CD4-positive, alpha-beta memory T cell (primary cell): ENCODE measurements at regions not wholly inside any gene's neighbourhood (a gene's known extent, or its start where the extent isn't known, plus 50 kb on each side); places are given as distances from the start of the nearest gene placed in this dataset.

Experiments
- CTCF ChIA-PET: fragments of 350-600 bp; sonication (Branson Sonifier 250); formaldehyde crosslinking; loops from one replicate; lab custom pipeline; 2021; ENCODE audit warnings: inconsistent platforms; ENCODE audit not compliant: partially characterized antibody; lab: Charles Lee
- POLR2A ChIA-PET: fragments of 350-600 bp; sonication (Branson Sonifier 250); formaldehyde crosslinking; loops from one replicate; lab custom pipeline; 2021; ENCODE audit not compliant: partially characterized antibody; lab: Charles Lee
- DNase-seq, 5 donors: peaks; one replicate each; pipeline versions ENCODE4 v3.0.0 to v3.0.0-alpha.2; 2020 to 2022; ENCODE audit warnings: mixed read lengths in 1 of 5
- H3K27ac ChIP-seq: one replicate; pipeline ENCODE4 v1.7.0; 2013; ENCODE audit warnings: low read depth, low read length
- H3K27me3 ChIP-seq: 2 replicates; pipeline ENCODE4 v1.7.0; 2013; ENCODE audit warnings: mild to moderate bottlenecking, low read length, moderate library complexity; ENCODE audit not compliant: insufficient read depth
- H3K36me3 ChIP-seq: 2 replicates; pipeline ENCODE4 v1.7.0; 2013; ENCODE audit warnings: mild to moderate bottlenecking, low read length, moderate library complexity; ENCODE audit not compliant: insufficient read depth
- H3K4me1 ChIP-seq: 2 replicates; pipeline ENCODE4 v1.7.0; 2013; ENCODE audit warnings: mild to moderate bottlenecking, low read length, moderate library complexity; ENCODE audit not compliant: insufficient read depth
- H3K4me3 ChIP-seq, 2 donors: one replicate each; pipeline ENCODE4 v1.7.0; 2013; ENCODE audit warnings: low read length in 2 of 2, mild to moderate bottlenecking in 1 of 2
- H3K9me3 ChIP-seq, 2 donors: one replicate each; pipeline ENCODE4 v1.7.0; 2013; ENCODE audit warnings: low read length in 2 of 2, control low read depth in 1 of 2; ENCODE audit not compliant: control insufficient read depth in 1 of 2
- H3K27ac Mint-ChIP-seq, 7 donors: one replicate each; pipeline ENCODE4 v1.8.0; 2020 to 2021; ENCODE audit warnings: mixed read lengths in 7 of 7, mild to moderate bottlenecking in 6 of 7, inconsistent platforms in 3 of 7, moderate library complexity in 3 of 7
- H3K27me3 Mint-ChIP-seq, 2 donors: one replicate each; pipeline ENCODE4 v1.8.0; 2020 to 2021; ENCODE audit warnings: mixed read lengths in 2 of 2
- H3K36me3 Mint-ChIP-seq, 2 donors: one replicate each; pipeline ENCODE4 v1.8.0; 2020 to 2021; ENCODE audit warnings: mixed read lengths in 2 of 2, inconsistent platforms in 1 of 2, mild to moderate bottlenecking in 1 of 2
- H3K4me1 Mint-ChIP-seq, 4 donors: one replicate each; pipeline ENCODE4 v1.8.0; 2020 to 2021; ENCODE audit warnings: mixed read lengths in 4 of 4, mild to moderate bottlenecking in 1 of 4
- H3K4me3 Mint-ChIP-seq, 8 donors: one replicate each; pipeline ENCODE4 v1.8.0; 2020 to 2021; ENCODE audit warnings: mixed read lengths in 8 of 8, mild to moderate bottlenecking in 7 of 8, moderate library complexity in 6 of 8, inconsistent platforms in 3 of 8
- H3K9me3 Mint-ChIP-seq, 8 donors: one replicate each; pipeline ENCODE4 v1.8.0; 2020 to 2021; ENCODE audit warnings: mixed read lengths in 8 of 8, mild to moderate bottlenecking in 5 of 8, inconsistent platforms in 3 of 8, moderate library complexity in 1 of 8
- intact Hi-C: fragments of 100-400 bp; cut with micrococcal nuclease; formaldehyde crosslinking; loops from one replicate; pipeline ENCODE4 v1.15.1; 2023

DNA sequence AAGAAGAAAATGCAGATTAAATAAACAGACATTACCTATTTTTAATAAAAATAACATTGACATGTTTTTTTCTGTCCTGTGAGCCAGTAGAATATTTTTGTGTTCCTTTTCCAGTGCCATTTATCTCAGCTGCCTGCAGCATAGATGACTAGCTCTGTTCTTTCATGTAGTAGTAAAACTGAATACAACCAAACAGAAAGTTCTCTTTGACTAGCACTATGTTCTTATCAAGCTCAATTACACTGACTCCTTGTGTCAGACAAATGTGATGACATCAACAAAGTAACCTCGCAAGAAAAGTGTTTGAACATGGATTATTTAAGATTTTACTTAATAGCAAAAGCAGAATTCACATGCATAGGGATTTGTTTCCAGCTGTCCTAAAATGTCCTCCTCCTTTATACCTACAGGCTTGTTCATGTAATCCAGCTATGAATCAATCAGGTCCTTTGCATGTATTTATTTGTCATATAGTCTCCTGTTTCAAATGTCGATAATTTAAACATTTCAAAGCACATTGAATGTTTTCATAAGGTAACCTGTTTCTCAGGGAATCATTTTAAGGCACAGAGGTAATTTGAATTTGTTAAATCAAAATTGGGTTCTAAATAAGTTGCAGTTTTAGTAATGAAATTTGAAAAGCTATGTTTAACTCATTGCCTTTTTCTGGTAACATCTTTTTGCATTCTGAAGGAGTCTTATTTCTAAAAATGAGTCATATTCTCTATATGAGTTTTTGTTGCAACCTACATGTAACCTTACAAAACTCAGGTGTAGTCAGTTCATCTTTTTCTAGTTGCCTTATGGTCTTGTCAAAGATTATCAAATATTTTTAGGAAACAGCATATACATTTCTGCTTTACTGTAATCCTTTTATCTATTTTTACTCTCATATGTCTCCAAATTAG, 215.3 kb upstream of the GULP1 start:
- POLR2A ChIA-PET: no interaction called here
- H3K27ac Mint-ChIP-seq: no peak overlapping the region
- H3K4me1 Mint-ChIP-seq: no peaks in the 10 kb centered on the region
- no peaks in the 10 kb centered on the region for H3K4me1 ChIP-seq
- intact Hi-C loops: no loop called here
- H3K27me3 ChIP-seq: no peaks in the 10 kb centered on the region
- H3K27ac ChIP-seq: no peak overlapping the region
- no peaks in the 10 kb centered on the region for H3K36me3 Mint-ChIP-seq
- peaks cover 2 to 26% (median 13%) of the 10 kb centered on the region in 8 donors for H3K9me3 Mint-ChIP-seq
- H3K4me3 ChIP-seq: no peak overlapping the region
- H3K36me3 ChIP-seq: no peaks in the 10 kb centered on the region
- no peaks in the 10 kb centered on the region for H3K27me3 Mint-ChIP-seq
- DNase-seq: no peak
- CTCF ChIA-PET: no interaction called here
- H3K4me3 Mint-ChIP-seq: no peak overlapping the region
- no peaks in the 10 kb centered on the region for H3K9me3 ChIP-seq

DNA sequence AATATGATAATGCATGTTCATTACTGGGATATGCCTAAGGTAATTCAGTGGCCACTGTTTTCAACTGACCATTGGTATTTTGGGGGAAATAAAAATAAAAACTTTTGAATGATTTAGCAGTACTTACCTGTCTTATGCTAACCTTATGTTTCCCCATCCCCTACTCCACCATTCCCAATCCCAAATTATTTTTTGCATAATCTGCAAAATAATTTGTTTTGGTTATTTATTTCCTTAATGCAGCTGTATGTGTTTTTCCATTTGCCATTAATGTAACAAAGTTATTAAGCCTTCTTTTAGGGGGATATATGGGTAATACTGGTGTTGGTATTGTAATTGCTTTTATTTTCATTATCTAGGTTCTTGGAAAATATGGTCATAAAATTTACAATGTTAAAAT, 213.9 kb upstream of the GULP1 start:
- H3K27me3 Mint-ChIP-seq: no peaks in the 10 kb centered on the region
- H3K27ac ChIP-seq: no peak overlapping the region
- H3K4me1 Mint-ChIP-seq: no peaks in the 10 kb centered on the region
- H3K36me3 ChIP-seq: no peaks in the 10 kb centered on the region
- H3K27ac Mint-ChIP-seq: no peak overlapping the region
- no peaks in the 10 kb centered on the region for H3K36me3 Mint-ChIP-seq
- intact Hi-C loops: no loop called here
- H3K4me3 ChIP-seq: no peak overlapping the region
- no peak for DNase-seq
- ChIA-PET CTCF (no interaction called here), POLR2A (no interaction called here)
- no peaks in the 10 kb centered on the region for H3K9me3 ChIP-seq
- no peak overlapping the region for H3K4me3 Mint-ChIP-seq
- no peaks in the 10 kb centered on the region for H3K4me1 ChIP-seq
- peaks cover 0 to 18% (median 9%) of the 10 kb centered on the region in 8 donors for H3K9me3 Mint-ChIP-seq
- no peaks in the 10 kb centered on the region for H3K27me3 ChIP-seq

DNA sequence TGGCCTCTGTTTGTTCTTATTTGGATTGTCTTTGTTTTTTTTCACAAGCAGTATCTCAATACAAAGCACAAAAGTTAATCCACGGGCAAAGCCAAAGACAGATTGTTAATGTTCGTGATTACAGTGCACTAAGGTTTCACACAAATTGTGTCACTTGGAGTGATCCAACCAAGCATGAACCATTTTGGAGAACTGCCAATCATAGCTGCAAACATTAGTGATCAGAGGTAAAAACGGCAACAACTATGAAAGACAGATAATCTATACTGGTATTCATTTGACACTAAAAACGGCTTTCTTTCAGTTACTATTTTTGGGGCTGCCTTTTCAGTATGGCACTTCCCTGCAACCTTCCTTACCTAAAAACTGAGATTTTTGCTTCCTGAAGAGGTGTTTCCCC, 213.1 kb upstream of the GULP1 start:
- intact Hi-C loops: no loop called here
- CTCF ChIA-PET: no interaction called here

DNA sequence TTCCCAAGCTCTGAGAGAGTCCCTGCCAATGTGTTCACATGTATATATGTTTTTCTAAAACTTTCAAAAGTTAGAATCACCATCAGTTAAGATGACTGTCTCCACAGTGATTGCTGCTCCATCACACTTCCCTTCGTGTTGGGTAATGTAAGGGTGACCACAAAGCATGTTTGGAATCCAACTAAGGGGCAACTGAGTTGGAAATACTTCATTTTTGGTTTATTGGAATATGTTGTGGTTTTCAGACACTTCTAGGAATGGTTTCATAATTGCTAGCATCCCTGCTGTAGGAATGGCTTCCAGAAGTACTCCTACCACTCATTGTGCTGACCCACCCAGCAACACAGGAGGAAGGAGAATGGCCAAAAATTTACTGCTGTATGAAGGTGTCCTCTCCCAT, 212.5 kb upstream of the GULP1 start:
- no peaks in the 10 kb centered on the region for H3K9me3 ChIP-seq
- Mint-ChIP-seq H3K36me3 (no peaks in the 10 kb centered on the region), H3K9me3 (peaks cover 0 to 15% (median 4%) of the 10 kb centered on the region in 8 donors), H3K4me3 (no peak overlapping the region), H3K27me3 (no peaks in the 10 kb centered on the region), H3K27ac (no peak overlapping the region), H3K4me1 (no peaks in the 10 kb centered on the region)
- no peaks in the 10 kb centered on the region for H3K27me3 ChIP-seq
- ChIA-PET CTCF (no interaction called here), POLR2A (no interaction called here)
- no peaks in the 10 kb centered on the region for H3K4me1 ChIP-seq
- no peaks in the 10 kb centered on the region for H3K36me3 ChIP-seq
- H3K27ac ChIP-seq: no peak overlapping the region
- no peak for DNase-seq
- H3K4me3 ChIP-seq: no peak overlapping the region
- intact Hi-C loops: no loop called here

More for the DNA sequence above, 213.1 kb upstream of the GULP1 start:
- Mint-ChIP-seq H3K27me3 (no peaks in the 10 kb centered on the region), H3K27ac (no peak overlapping the region), H3K9me3 (peaks cover 0 to 16% (median 7%) of the 10 kb centered on the region in 8 donors), H3K36me3 (no peaks in the 10 kb centered on the region), H3K4me3 (no peak overlapping the region), H3K4me1 (no peaks in the 10 kb centered on the region)
- no peak for DNase-seq
- Histone ChIP-seq H3K27me3 (no peaks in the 10 kb centered on the region), H3K36me3 (no peaks in the 10 kb centered on the region), H3K4me1 (no peaks in the 10 kb centered on the region), H3K27ac (no peak overlapping the region), H3K4me3 (no peak overlapping the region), H3K9me3 (no peaks in the 10 kb centered on the region)
- POLR2A ChIA-PET: no interaction called here

DNA sequence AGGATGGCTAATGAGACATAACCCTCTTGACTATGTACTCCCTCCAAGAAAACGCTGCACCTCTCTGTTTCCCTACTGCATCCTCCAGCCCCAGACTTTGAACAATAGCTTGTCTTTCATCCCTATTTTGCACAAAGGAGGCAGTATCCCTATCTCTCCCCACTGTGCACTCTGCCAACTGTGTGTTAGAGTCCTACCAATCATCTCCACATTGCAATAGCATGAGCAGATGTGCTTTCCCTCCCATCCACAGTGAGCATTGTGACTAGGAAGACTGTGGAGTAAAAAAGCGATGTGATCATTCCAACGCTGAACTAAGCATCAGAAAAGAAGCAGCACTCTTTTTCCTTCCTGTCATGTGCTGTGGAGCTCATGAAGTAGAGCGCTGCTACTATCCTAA, 206.3 kb upstream of the GULP1 start:
- intact Hi-C loops: no loop called here
- Histone ChIP-seq H3K27ac (no peak overlapping the region), H3K27me3 (no peaks in the 10 kb centered on the region), H3K4me1 (no peaks in the 10 kb centered on the region), H3K4me3 (no peak overlapping the region), H3K36me3 (no peaks in the 10 kb centered on the region), H3K9me3 (peaks cover 0 to 5% of the 10 kb centered on the region in 2 donors)
- no peaks in the 10 kb centered on the region for H3K36me3 Mint-ChIP-seq
- peaks cover 0 to 9% (median under 1%) of the 10 kb centered on the region in 8 donors for H3K9me3 Mint-ChIP-seq
- no peak overlapping the region for H3K4me3 Mint-ChIP-seq
- no peaks in the 10 kb centered on the region for H3K27me3 Mint-ChIP-seq
- ChIA-PET POLR2A (no interaction called here), CTCF (no interaction called here)
- H3K27ac Mint-ChIP-seq: no peak overlapping the region
- no peaks in the 10 kb centered on the region for H3K4me1 Mint-ChIP-seq
- DNase-seq: no peak

DNA sequence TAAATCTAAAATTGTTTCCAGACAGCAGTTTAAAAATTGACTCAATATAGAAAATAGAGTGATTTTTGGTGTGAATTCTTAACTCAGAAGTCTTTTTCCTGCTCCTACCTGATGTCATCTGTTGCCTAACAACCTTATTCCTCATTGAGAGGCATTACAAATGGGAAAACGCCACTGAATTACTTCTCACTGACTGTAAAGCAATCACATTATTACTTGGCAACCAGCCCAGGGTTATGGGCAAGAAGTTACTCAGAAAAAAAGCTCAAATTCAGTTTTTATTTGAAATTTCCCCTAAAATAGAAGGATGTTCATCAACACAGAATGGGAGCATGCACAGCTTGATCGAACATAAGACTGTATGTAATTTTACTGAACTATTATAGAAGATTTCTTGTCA, 201.8 kb upstream of the GULP1 start:
- Histone ChIP-seq H3K27ac (no peak overlapping the region), H3K36me3 (no peaks in the 10 kb centered on the region), H3K27me3 (no peaks in the 10 kb centered on the region), H3K4me1 (no peaks in the 10 kb centered on the region), H3K4me3 (no peak overlapping the region), H3K9me3 (peaks cover 0 to 5% of the 10 kb centered on the region in 2 donors)
- H3K9me3 Mint-ChIP-seq: peaks cover 0 to 8% (median under 1%) of the 10 kb centered on the region in 8 donors
- H3K36me3 Mint-ChIP-seq: no peaks in the 10 kb centered on the region
- intact Hi-C loops: no loop called here
- CTCF ChIA-PET: no interaction called here
- DNase-seq: no peak
- no peaks in the 10 kb centered on the region for H3K27me3 Mint-ChIP-seq
- no peak overlapping the region for H3K27ac Mint-ChIP-seq
- H3K4me1 Mint-ChIP-seq: no peaks in the 10 kb centered on the region
- no peak overlapping the region for H3K4me3 Mint-ChIP-seq
- POLR2A ChIA-PET: no interaction called here

DNA sequence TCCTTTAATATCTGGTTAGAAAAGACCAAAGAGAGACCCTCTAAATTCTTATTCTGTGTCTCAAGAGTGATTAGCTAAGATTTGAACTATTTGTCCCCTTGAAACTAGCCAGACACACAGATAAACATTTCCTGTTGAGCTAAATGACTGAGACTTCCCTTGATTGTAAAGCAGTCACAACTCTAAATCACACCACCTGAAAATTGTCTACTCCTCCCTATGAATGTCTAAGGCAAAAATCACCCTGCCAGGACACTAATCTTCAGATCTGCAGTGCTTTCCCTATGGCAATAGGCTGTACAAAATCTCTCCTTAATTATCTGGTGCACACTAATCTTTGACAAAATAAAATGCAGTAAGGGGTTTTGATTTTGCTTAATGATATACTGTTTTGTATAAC, 200.5 kb upstream of the GULP1 start:
- ChIA-PET POLR2A (no interaction called here), CTCF (no interaction called here)
- no peak overlapping the region for H3K27ac Mint-ChIP-seq
- H3K27ac ChIP-seq: no peak overlapping the region
- no peaks in the 10 kb centered on the region for H3K36me3 ChIP-seq
- no peaks in the 10 kb centered on the region for H3K9me3 ChIP-seq
- H3K9me3 Mint-ChIP-seq: peaks cover 0 to 6% (median 0%) of the 10 kb centered on the region in 8 donors
- H3K4me1 Mint-ChIP-seq: no peaks in the 10 kb centered on the region
- H3K27me3 ChIP-seq: no peaks in the 10 kb centered on the region
- no peak overlapping the region for H3K4me3 Mint-ChIP-seq
- H3K4me1 ChIP-seq: no peaks in the 10 kb centered on the region
- no peak for DNase-seq
- no peak overlapping the region for H3K4me3 ChIP-seq
- H3K27me3 Mint-ChIP-seq: no peaks in the 10 kb centered on the region
- intact Hi-C loops: no loop called here
- H3K36me3 Mint-ChIP-seq: no peaks in the 10 kb centered on the region
